Hepatocyte (in vitro differentiated cells): ENCODE measurements at regions not wholly inside any gene's neighbourhood (a gene's known extent, or its start where the extent isn't known, plus 50 kb on each side); places are given as distances from the start of the nearest gene placed in this dataset.

Source experiments
- EZH2 ChIP-seq: fragments of 200-600 bp; sonication (generic); IDR thresholded peaks from 2 replicates; pipeline ENCODE4 v1.6.1; 2016; ENCODE audit warnings: antibody characterized with exemption, mild to moderate bottlenecking, borderline replicate concordance
- TF ChIP-seq, protein P1 (sequence below): fragments of 200-600 bp; sonication (generic); IDR thresholded peaks from 2 replicates; pipeline ENCODE4 v1.5.1; 2016; ENCODE audit warnings: antibody characterized with exemption, mild to moderate bottlenecking; ENCODE audit not compliant: poor library complexity

DNA sequence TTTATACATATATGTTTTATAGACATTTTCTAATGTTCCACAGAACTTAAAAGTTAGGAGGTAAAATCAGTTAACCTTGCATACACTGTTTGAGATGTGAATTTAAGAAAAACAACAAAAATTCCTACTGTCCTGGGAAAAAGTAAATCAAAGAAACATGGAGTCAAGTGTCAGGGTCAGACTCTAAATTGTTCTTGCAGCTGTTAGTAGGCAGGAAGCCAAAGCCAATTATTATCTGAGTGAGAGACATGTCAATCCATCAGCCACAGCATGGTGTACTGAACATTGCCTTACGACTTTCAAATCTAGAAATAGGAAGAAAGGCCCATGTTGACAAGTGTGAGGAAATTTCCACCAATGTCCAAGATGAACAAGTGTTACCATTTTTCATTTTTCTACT lies 461.2 kb upstream of the MBL2 start:
- TF ChIP-seq, protein P1, sequence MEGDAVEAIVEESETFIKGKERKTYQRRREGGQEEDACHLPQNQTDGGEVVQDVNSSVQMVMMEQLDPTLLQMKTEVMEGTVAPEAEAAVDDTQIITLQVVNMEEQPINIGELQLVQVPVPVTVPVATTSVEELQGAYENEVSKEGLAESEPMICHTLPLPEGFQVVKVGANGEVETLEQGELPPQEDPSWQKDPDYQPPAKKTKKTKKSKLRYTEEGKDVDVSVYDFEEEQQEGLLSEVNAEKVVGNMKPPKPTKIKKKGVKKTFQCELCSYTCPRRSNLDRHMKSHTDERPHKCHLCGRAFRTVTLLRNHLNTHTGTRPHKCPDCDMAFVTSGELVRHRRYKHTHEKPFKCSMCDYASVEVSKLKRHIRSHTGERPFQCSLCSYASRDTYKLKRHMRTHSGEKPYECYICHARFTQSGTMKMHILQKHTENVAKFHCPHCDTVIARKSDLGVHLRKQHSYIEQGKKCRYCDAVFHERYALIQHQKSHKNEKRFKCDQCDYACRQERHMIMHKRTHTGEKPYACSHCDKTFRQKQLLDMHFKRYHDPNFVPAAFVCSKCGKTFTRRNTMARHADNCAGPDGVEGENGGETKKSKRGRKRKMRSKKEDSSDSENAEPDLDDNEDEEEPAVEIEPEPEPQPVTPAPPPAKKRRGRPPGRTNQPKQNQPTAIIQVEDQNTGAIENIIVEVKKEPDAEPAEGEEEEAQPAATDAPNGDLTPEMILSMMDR, result no peak
- TF ChIP-seq EZH2, result no peak
